GM21360 (cell line): ENCODE measurements at regions not wholly inside any gene's neighbourhood (a gene's known extent, or its start where the extent isn't known, plus 50 kb on each side); places are given as distances from the start of the nearest gene placed in this dataset.

ENCODE experiments used
- ATAC-seq: cut with Tn5 transposase; IDR thresholded peaks from one replicate; pipeline ENCODE4 v1.9.1; 2021; ENCODE audit warnings: mild to moderate bottlenecking, moderate library complexity; ENCODE audit not compliant: unreplicated experiment

DNA sequence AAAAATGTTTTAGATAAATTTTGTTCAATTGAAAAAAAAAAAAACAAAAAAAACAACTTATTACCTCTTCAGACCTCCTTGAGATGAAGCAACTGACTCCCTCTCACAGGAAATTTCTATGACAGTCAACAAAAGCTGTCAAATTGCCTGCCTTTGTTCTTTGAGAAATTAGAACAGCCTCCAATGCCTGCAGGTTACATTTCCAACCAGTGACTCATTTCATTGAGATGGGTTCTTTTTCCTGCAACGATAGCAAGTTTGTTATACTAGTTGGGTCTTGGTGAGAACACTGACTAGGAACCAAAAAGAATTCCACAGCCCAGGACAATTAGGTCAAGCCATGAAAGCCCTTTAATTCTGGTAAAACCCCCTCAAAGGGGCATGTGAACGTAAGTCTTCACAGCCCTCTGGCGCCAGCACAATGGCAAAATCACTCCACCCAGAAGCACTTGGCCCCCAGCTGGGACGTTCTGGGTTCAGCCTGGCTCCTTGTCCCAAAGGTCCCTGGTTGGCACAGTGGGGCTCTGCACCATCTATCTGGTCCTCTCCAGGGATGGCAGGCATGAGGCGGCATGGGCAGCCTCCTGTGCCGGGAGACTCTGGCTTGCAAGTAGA is 87.0 kb downstream of the SPP2 start:
- no peak for ATAC-seq

DNA sequence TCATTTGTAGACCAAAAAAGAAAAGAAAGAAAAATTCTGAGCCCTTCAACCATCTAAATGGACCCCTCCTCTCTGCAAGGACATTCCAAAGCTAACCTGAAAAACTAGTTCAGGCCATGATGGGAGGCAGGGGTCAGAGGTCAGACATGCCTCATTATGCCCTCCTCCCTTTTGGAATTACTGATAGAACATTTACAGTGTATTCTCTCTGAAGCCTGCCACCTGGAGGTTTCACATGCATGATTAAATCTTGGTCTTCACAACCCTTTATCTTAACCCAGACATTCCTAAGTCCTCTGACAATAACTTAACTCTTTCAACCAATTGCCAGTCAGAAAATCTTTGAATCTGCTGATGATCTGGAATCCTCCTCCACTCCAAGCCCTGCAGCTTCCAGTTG is 86.0 kb downstream of the SPP2 start:
- ATAC-seq = no peak

DNA sequence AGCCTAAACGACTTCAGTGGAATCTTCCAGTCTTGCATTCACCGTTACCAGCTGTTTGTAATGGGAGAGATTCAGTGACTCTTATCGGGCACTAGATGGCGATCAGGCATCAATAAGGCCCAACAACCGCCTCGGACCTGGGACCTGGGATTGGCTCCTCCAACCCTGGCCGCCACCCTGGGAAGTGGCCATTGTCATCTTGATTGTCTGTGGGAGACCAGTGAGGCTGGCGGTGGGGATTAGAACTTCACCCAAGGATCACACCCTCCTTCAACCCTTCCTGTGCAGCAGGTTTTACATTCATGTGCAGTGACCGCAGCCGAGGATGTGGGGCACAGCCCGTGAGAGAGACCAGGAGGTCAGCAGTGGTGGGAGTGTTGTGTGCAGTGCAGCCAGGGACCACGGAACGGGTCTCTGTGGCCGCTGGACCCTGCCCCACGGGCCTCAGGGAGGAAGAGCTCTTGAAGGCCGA is 85.3 kb downstream of the SPP2 start:
- ATAC-seq = no peak

DNA sequence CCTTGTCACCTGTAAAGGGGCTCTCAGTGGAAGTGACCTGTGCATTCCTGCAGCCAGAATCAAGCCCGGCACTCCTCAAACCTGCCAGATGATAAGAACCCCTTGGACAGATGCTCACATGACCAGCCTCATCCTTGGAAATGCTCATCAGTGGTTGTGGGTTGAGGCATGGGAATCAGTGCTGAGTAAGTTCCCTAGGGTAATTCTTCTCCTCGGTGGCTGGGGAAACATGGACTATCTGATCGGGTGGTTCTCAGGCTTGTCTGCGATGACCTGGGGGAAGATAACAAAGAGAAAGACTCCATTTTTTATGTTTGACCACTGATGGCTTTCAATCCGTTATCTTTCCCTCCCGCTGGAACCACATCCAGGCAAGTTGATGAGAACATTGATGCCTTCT is 84.0 kb downstream of the SPP2 start:
- no peak for ATAC-seq

DNA sequence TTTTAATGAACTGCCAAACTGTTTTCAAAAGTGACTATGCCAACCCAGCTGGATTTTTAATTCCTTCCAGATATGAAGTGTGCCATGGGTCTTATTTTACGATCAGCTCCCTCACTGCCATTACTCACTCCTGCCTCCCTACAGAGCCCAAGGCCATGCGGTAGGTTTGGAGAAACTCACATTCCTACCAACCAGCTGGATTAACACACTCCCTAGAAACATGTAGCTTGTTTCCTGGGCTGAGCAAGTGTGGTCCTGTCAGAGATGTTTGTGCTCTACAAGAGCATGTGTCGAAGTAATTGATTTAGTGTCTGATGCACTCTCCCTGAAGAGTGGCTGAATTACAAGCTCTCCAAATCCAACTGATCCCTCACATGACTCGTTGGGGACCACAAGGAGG is 82.5 kb downstream of the SPP2 start:
- ATAC-seq = no peak

DNA sequence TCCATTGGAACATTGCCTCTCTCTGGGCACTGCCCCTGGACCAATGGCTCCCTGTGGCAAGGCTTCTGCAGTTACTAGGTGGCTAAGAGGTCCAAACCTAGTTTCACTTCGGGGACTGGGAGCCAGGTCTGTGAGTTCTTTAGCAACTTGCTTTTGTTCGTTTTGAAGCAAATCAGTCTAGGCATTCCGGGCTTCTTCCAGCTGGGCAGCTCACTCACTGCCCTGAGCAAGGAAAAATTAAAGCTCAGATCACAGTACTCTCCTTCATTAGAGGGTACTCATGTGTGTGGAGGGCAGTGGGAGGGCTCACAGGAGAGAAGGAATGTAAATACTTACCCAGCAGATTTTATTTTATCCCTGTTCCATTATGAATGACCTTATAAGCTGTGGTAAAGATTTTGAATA is 80.3 kb downstream of the SPP2 start:
- ATAC-seq = no peak

DNA sequence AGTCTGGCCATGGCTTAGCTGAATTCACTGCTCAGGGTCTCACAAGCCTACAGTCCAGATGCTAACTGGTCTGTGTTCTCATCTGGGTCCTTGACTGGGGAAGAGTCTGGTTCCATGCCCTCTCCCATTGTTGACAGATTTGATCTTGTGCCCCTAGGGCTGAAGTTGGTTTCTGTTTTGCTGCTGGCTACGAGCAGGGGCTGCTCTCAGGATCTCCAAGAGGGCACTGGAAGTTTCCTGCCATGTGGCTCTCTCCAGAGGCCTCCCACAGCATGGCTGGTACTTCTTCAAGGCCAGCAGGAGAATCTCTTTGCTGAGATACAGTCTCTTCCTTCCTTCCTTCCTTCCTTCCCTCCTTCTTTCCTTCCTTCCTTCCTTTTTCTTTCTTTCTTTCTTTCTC is 78.1 kb downstream of the SPP2 start:
- ATAC-seq = no peak
